Muscle layer of colon (tissue), 2 donors: ENCODE measurements at regions not wholly inside any gene's neighbourhood (a gene's known extent, or its start where the extent isn't known, plus 50 kb on each side); places are given as distances from the start of the nearest gene placed in this dataset.
"Not testable (repeated sequence)": the region's sequence is repeated elsewhere in the genome, so short reads cannot be mapped to it uniquely, and the experiment has no call there.

Source experiments
- H3K27ac ChIP-seq: one replicate; pipeline ENCODE4 v1.7.0; 2013; ENCODE audit warnings: low read depth, mild to moderate bottlenecking, low read length, moderate library complexity
- H3K27me3 ChIP-seq, 2 donors: one replicate each; pipeline ENCODE4 v1.7.0; 2013; ENCODE audit warnings: low read length in 2 of 2, mild to moderate bottlenecking in 2 of 2; ENCODE audit not compliant: insufficient read depth in 2 of 2, control insufficient read depth in 1 of 2
- H3K36me3 ChIP-seq: one replicate; pipeline ENCODE4 v1.7.0; 2013; ENCODE audit warnings: mild to moderate bottlenecking, low read length; ENCODE audit not compliant: insufficient read depth
- H3K4me1 ChIP-seq: one replicate; pipeline ENCODE4 v1.7.0; 2013; ENCODE audit warnings: mild to moderate bottlenecking, low read length; ENCODE audit not compliant: insufficient read depth
- H3K4me3 ChIP-seq, 2 donors: one replicate each; pipeline ENCODE4 v1.7.0; 2013; ENCODE audit warnings: low read length in 2 of 2, low read depth in 1 of 2, mild to moderate bottlenecking in 1 of 2, moderate library complexity in 1 of 2
- H3K9ac ChIP-seq: one replicate; pipeline ENCODE4 v1.7.0; 2013; ENCODE audit warnings: low read length
- H3K9me3 ChIP-seq: one replicate; pipeline ENCODE4 v1.7.0; 2013; ENCODE audit warnings: mild to moderate bottlenecking, low read length
- donor health status: abdominal sarcoma.
- donor health status: Adenocarcinoma of cecum.

DNA sequence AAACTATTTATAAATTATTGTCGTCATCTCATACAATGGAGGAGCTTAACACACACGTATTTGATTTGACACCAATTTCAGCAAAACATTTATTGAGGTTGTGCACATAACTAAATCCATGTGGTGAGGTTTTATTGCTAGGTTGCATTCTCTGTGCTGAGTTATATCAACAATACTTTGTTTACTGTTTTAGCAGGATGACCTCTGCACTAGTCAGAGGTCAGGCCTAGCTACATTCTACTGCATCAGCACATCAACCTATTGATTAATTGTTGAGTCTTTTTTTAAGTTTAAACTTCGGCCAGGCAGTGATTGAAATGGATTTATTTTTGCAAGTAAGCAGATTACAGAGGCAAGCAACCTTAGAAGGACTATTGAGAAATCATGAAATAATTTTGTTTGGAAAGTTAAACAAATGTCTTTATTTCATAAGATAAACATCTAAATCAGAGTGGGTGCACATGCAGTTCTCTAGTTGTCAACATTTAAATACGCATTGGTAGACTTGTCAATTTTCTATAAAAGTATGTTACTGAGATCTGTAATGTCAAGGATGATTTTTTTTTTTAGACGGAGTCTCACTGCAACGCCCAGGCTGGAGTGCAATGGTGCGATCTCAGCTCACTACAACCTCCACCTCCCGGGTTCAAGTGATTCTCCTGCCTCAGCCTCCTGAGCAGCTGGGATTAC is 75.2 kb upstream of the CD28 start:
- peaks cover 9% of the 10 kb centered on the region for H3K4me1 ChIP-seq
- no peaks in the 10 kb centered on the region for H3K9me3 ChIP-seq
- no peak overlapping the region for H3K4me3 ChIP-seq
- H3K27ac ChIP-seq = no peak overlapping the region
- H3K36me3 ChIP-seq = no peaks in the 10 kb centered on the region
- no peaks in the 10 kb centered on the region for H3K27me3 ChIP-seq
- no peak overlapping the region for H3K9ac ChIP-seq

DNA sequence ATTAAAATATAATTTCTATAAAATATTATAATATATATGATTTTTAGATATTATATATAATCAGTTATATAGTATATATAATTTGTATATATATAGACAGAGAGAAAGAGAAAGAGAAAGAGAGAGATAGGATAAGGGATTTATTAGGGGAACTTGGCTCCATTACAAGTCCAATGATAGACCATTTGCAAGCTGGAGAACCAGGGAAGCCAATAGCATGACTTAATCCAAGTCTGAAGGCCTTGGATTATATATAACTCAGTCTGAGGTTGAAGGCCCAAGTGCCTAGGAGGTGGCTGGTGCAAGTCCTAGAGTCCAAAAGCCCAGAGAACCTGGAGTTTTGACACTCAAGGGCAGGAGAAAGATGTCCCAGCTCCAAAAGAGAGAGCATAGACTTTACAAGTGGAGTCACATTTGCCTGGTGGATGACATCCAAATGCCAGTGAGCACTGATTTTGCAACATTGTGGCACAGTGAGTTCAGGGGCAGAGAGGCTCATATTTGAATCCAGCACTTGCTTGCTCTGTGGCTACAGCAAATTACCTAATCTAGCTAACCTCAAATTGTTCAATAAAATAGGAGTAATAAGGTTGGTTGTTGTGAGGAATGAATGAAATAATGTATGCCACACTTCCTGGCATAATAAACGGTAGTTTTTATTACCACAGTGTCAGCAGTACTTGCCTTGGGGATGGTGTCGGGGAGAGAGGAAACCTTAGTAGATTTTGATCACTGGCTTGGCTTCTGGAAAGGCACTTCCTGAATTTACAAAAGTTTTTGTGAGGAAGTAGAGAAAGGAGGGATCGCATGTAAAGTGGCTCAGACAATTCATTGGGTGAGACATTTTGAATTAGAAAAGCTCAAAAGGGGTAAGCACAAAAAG is 69.6 kb upstream of the CD28 start:
- H3K27me3 ChIP-seq = no peaks in the 10 kb centered on the region
- H3K27ac ChIP-seq = no peak overlapping the region
- no peak overlapping the region for H3K4me3 ChIP-seq
- no peaks in the 10 kb centered on the region for H3K9me3 ChIP-seq
- H3K36me3 ChIP-seq = no peaks in the 10 kb centered on the region
- peaks cover 9% of the 10 kb centered on the region for H3K4me1 ChIP-seq
- no peak overlapping the region for H3K9ac ChIP-seq

DNA sequence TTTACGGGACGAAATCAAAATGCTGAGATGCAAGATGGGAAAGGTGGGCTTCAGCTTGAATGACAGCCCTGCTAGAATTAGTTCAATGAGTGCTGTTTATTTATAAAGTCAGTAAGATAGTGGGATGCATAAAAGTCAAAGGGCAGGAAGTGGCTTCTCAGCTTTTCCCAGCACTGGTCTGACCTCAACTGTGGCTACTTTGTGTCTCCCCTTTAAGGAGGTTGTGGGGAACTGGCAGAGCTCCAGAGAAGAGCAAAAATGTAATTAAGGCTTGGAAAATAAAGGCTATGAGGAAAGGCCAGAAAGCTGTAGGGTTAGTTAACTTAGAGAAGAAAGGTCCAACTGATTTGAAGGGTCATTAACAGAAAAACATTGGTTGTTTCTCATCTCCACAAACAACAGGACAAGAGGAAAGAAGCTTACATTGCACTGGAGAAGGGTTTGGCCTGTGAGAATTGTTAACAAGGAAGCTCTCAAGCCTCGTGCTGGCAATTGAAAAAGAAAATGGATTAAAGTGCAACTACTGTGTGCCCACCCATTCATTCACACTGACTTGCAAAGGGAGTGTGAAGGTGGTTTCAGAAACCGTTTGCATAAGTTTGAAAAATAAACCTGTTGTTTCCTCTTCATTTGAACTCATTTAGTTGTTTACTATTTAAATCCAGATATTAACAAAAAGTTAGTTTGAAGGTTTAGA is 68.8 kb upstream of the CD28 start:
- Histone ChIP-seq H3K4me1 (peaks cover 9% of the 10 kb centered on the region), H3K27ac (no peak overlapping the region), H3K4me3 (no peak overlapping the region), H3K27me3 (no peaks in the 10 kb centered on the region), H3K9me3 (no peaks in the 10 kb centered on the region), H3K36me3 (no peaks in the 10 kb centered on the region), H3K9ac (no peak overlapping the region)

DNA sequence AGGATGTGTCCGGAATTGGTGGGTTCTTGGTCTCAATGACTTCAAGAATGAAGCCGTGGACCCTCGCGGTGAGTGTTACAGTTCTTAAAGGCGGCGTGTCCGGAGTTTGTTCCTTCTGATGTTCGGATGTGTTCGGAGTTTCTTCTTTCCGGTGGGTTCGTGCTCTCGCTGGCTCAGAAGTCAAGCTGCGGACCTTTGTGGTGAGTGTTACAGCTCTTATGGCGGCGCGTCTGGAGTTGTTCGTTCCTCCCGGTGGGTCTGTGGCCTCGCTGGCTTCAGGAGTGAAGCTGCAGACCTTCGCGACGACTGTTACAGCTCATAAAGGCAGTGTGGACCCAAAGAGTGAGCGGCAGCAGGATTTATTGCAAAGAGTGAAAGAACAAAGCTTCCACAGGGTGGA is 64.6 kb upstream of the CD28 start:
- not testable (repeated sequence) for H3K36me3 ChIP-seq, H3K27me3 ChIP-seq, H3K27ac ChIP-seq, H3K9me3 ChIP-seq, H3K9ac ChIP-seq, H3K4me3 ChIP-seq, H3K4me1 ChIP-seq

DNA sequence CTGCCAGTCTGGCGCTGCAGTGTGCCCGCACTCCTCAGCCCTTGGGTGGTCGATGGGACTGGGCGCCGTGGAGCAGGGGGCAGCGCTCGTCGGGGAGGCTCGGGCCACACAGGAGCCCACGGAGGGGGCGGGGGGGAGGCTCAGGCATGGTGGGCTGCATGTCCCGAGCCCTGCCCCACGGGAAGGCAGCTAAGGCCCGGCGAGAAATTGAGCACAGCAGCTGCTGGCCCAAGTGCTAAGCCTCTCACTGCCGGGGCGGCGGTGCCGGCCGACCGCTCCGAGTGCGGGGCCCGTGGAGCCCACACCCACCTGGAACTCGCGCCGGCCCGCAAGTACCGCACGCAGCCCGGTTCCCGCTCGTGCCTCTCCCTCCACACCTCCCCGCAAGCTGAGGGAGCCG is 63.6 kb upstream of the CD28 start:
- H3K4me3 ChIP-seq, H3K36me3 ChIP-seq, H3K27ac ChIP-seq, H3K9ac ChIP-seq, H3K27me3 ChIP-seq, H3K9me3 ChIP-seq, H3K4me1 ChIP-seq: not testable (repeated sequence)

DNA sequence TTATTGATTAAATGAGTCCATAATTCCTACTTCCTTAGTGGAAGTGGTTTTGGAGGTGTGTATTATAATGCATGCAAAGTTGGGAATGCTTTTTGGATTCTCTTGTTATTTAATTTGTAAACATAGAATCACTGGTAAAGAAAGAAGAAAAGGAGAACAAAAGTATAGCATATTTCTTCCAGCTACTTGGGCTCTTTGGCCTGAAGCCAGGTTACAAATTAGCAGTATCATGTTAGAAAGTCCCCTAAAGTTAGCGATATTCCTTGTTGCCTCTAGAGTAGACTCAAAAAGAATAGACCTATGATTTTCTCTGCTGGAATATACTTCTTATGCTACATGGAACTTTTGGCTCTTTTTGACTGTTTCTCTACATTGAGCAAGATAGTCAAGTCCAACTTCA is 60.6 kb upstream of the CD28 start:
- Histone ChIP-seq H3K4me1 (peaks cover 26% of the 10 kb centered on the region), H3K27me3 (no peaks in the 10 kb centered on the region), H3K36me3 (no peaks in the 10 kb centered on the region), H3K9ac (no peak overlapping the region), H3K9me3 (no peaks in the 10 kb centered on the region), H3K4me3 (no peak overlapping the region), H3K27ac (no peak overlapping the region)

DNA sequence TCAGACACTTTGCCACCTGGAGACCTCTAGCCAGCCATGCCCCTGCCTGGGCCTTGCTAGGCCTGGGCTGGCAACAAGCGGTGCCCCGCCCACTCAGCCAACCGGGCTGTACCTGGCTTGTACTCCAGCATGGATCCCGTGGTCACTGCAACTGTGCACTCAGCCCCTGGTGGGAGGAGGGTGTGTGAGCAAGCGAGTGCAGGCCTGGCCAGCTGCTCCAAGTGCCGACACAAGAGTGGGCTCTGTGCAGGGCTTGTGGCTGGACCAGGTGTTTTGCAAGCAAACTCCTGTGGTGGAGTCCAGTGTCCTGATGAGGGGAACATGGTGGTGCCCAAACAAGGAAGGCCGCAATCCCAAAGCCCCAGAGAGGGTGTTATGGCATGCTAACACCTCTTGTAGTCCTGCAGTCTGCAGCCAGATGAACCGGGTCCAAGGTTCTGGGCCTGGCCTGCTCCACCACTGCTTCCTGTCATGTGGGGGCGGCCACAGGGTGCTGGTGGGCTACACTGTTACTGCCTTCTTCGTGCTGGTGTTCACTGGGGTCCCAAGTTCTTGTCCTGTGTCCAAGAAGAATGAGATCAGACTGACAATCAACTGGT is 60.1 kb upstream of the CD28 start:
- H3K36me3 ChIP-seq = no peaks in the 10 kb centered on the region
- H3K27ac ChIP-seq = no peak overlapping the region
- no peak overlapping the region for H3K9ac ChIP-seq
- H3K9me3 ChIP-seq = no peaks in the 10 kb centered on the region
- H3K27me3 ChIP-seq = no peaks in the 10 kb centered on the region
- H3K4me1 ChIP-seq = peaks cover 32% of the 10 kb centered on the region
- no peak overlapping the region for H3K4me3 ChIP-seq

DNA sequence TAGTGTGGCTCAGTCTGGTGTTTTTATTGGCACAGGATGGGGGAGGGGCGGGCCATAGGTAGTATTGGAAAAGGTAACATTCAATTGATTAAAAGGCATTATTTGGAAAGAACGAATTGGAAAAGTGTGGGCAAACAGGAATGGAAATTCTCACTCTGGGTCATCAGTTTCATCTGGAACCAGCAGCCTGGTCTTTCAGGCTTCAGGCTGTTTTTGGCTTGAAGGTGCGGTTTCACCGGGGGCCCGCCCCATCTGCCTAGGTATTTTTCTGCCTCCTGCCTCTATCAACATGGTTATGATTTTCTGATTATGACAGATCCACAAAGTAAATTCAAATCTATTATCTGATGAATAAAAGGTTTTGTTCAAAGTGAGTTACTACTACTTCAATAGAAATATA is 59.5 kb upstream of the CD28 start:
- Histone ChIP-seq H3K27ac (no peak overlapping the region), H3K4me1 (peaks cover 36% of the 10 kb centered on the region), H3K9me3 (no peaks in the 10 kb centered on the region), H3K36me3 (no peaks in the 10 kb centered on the region), H3K9ac (no peak overlapping the region), H3K27me3 (no peaks in the 10 kb centered on the region), H3K4me3 (no peak overlapping the region)

DNA sequence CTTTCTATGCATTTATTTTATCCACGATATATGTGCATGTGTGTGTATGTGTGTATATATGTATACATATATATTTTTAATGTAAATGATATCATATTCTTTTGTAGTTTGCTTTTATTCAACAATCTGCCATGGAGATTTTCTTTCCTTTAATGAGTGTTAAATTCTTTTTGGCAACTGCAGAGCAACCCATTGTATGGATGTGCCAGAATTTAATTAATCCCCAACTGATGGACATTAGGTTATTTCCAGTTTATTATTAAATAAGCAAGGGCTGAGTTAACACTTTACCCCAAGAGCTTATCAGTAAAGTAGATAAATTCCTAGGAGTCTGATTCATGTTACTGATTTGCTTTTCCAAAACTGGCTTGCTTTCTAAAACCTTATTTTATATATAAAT is 58.9 kb upstream of the CD28 start:
- Histone ChIP-seq H3K4me1 (peaks cover 36% of the 10 kb centered on the region), H3K36me3 (no peaks in the 10 kb centered on the region), H3K9ac (no peak overlapping the region), H3K4me3 (no peak overlapping the region), H3K9me3 (no peaks in the 10 kb centered on the region), H3K27ac (no peak overlapping the region), H3K27me3 (no peaks in the 10 kb centered on the region)

DNA sequence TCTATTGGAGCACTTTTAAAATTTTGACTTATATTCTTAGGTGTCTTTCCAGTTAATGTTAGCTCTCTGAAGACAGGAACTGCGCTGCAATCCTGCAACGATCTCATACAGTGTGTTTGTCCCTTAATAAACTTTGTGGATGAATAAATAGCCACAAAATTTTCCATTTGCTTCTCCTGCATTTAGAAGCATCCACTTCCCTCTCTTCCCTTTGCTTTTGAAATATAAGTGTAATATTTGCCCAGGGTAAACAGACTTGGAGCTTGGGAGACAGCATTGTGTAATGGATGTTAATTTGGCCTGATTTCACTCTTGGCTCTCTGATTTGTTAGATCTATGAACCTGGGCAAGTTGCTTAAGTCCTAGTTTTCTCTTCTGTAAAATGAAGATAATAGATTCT is 58.2 kb upstream of the CD28 start:
- Histone ChIP-seq H3K9ac (no peak overlapping the region), H3K27ac (no peak overlapping the region), H3K36me3 (no peaks in the 10 kb centered on the region), H3K4me3 (no peak overlapping the region), H3K4me1 (peaks cover 36% of the 10 kb centered on the region), H3K9me3 (no peaks in the 10 kb centered on the region), H3K27me3 (no peaks in the 10 kb centered on the region)

DNA sequence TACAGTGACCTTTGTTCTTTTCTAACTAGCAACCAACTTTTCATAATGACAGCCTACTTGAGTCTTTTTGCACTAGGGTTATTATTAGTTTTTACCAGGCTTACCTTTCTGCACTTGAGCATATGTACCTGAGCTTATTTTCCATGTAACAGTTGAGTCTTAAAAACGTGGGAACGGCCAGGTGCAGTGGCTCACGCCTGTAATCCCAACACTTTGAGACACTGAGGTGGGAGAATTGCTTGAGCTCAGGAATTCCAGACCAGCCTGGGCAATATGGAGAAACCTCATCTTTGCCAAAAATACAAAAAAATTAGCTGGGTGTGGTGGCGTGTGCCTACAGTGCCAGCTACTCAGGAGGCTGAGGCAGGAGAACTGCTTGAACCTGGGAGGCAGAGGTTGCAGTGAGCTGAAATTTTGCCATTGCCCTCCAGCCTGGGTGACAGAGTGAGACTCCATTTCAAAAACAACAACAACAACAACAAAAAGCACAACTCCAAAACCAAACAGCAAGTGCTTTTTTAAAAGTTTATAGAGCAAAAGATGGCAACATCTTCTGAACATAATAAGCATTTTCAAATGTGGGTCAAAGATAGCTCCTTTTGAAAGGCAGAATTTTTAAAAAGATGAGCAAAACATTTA is 57.1 kb upstream of the CD28 start:
- Histone ChIP-seq H3K4me1 (peaks cover 36% of the 10 kb centered on the region), H3K9ac (peak overlapping the region; percentile 11), H3K27me3 (no peaks in the 10 kb centered on the region), H3K27ac (peak overlapping the region; percentile 29), H3K9me3 (no peaks in the 10 kb centered on the region), H3K4me3 (peak overlapping the region in 1 of 2 donors; percentile 19), H3K36me3 (no peaks in the 10 kb centered on the region)
